HG03342 (cell line): ENCODE measurements at regions not wholly inside any gene's neighbourhood (a gene's known extent, or its start where the extent isn't known, plus 50 kb on each side); places are given as distances from the start of the nearest gene placed in this dataset.
"Not testable (repeated sequence)": the region's sequence is repeated elsewhere in the genome, so short reads cannot be mapped to it uniquely, and the experiment has no call there.

Experiments used
- ATAC-seq: cut with Tn5 transposase; IDR thresholded peaks from one replicate; pipeline ENCODE4 v1.9.1; 2021; ENCODE audit warnings: mild to moderate bottlenecking, moderate library complexity; ENCODE audit not compliant: unreplicated experiment

- ATAC-seq = no peak
Measured at GRCh38 chr6:151671195-151671594, 136.3 kb upstream of the ESR1 start.

GRCh38 chr6:151674578-151674977 is 132.9 kb upstream of the ESR1 start:
- no peak for ATAC-seq

GRCh38 chr6:151675746-151676459 is 131.6 kb upstream of the ESR1 start:
- ATAC-seq = peak; percentile 97

GRCh38 chr6:151676460-151676945 is 131.0 kb upstream of the ESR1 start:
- ATAC-seq = no peak

GRCh38 chr6:151677404-151677803 is 130.1 kb upstream of the ESR1 start:
- ATAC-seq = no peak

- ATAC-seq = no peak
Measured at GRCh38 chr6:151679081-151679480, 128.4 kb upstream of the ESR1 start.

GRCh38 chr6:151679941-151680340 is 127.5 kb upstream of the ESR1 start:
- ATAC-seq = no peak

- no peak for ATAC-seq
Measured at GRCh38 chr6:151680846-151681432, 126.5 kb upstream of the ESR1 start.

- ATAC-seq = no peak
Measured at GRCh38 chr6:151681433-151682059, 125.9 kb upstream of the ESR1 start.

- no peak for ATAC-seq
Measured at GRCh38 chr6:151682251-151682650, 125.2 kb upstream of the ESR1 start.

GRCh38 chr6:151682922-151683321 is 124.6 kb upstream of the ESR1 start:
- no peak for ATAC-seq

- no peak for ATAC-seq
Measured at GRCh38 chr6:151683381-151683780, 124.1 kb upstream of the ESR1 start.

GRCh38 chr6:151689499-151690201 is 117.8 kb upstream of the ESR1 start:
- ATAC-seq = no peak

- no peak for ATAC-seq
Measured at GRCh38 chr6:151690303-151690702, 117.2 kb upstream of the ESR1 start.

GRCh38 chr6:151690768-151691562 is 116.5 kb upstream of the ESR1 start:
- ATAC-seq = peak; percentile 98

GRCh38 chr6:151692216-151692615 is 115.3 kb upstream of the ESR1 start:
- no peak for ATAC-seq

GRCh38 chr6:151693366-151693765 is 114.1 kb upstream of the ESR1 start:
- ATAC-seq = no peak

GRCh38 chr6:151695156-151695555 is 112.3 kb upstream of the ESR1 start:
- ATAC-seq = no peak

GRCh38 chr6:151696302-151696701 is 111.2 kb upstream of the ESR1 start:
- not testable (repeated sequence) for ATAC-seq

GRCh38 chr6:151698931-151699700 is 108.4 kb upstream of the ESR1 start:
- no peak for ATAC-seq
